ENCODE measurements at regions not wholly inside any gene's neighbourhood (a gene's known extent, or its start where the extent isn't known, plus 50 kb on each side); places are given as distances from the start of the nearest gene placed in this dataset.

- TF ChIP-seq CTCF (IDR thresholded peaks at IDR 0.05) (no peak), POLR2A (IDR thresholded peaks at IDR 0.05) (no peak)
Observed at GRCh38 chr7:19558527-19558926, 150.3 kb downstream of the POLR1F start.

All from esophagus squamous epithelium (tissue), 4 donors.